ENCODE measurements at regions not wholly inside any gene's neighbourhood (a gene's known extent, or its start where the extent isn't known, plus 50 kb on each side); places are given as distances from the start of the nearest gene placed in this dataset.

DNA sequence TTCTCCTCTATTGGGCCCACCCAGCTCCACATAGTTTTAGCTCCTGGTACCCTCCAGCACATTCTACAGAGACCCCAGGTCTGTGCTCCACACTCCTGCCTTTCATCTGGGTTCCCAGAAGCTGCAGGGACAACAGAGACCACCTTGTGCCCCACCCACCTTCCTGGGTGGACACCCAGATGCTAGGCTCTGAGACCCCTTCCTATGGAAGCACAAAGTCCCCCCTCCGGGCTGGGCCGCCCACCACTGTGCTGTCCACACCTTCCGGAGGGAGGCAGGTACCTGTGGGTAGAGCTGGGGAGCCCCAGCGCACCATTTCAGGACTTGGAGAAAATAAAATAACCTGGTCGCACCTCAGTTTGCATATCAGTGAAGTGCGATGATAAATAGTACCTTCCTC is 224.9 kb upstream of the FOXF1 start:
- POLR2A ChIA-PET = no interaction called here
- peaks cover 60 to 63% of the 10 kb centered on the region in 2 experiments for H3K27me3 ChIP-seq (ENCODE audit: control insufficient read depth in 2 of 2, insufficient read depth in 2 of 2, low read length in 2 of 2)
- CTCF ChIA-PET = interaction anchor here (1.4 kb wide), 1 partner anchor 33 kb away, joined by 7 read pairs; no protein-coding TSS in a partner anchor

More for the DNA sequence above, 224.9 kb upstream of the FOXF1 start:
- Histone ChIP-seq H3K4me3 (replicated peaks in 1 of 3; ENCODE audit: insufficient read depth in 1 of 3, low read depth in 1 of 3, low read length in 3 of 3) (no peak overlapping the region), H3K4me2 (ENCODE audit: insufficient read depth, low read length) (no peak overlapping the region), H3K9ac (replicated peaks; ENCODE audit: extremely low read depth, insufficient read depth, low read length) (no peak overlapping the region), H3K27ac (ENCODE audit: insufficient read depth, low read depth, low read length) (no peak overlapping the region), H3K79me2 (ENCODE audit: control insufficient read depth, insufficient read depth, low read length) (no peaks in the 10 kb centered on the region), H3K36me3 (ENCODE audit: control insufficient read depth in 2 of 2, extremely low read depth in 1 of 2, insufficient read depth in 2 of 2, low read length in 2 of 2) (no peaks in the 10 kb centered on the region), H3K9me3 (replicated peaks; ENCODE audit: control insufficient read depth, insufficient read depth, low read length) (no peaks in the 10 kb centered on the region), H3K4me1 (ENCODE audit: control insufficient read depth, extremely low read depth, insufficient read depth, low read length) (no peaks in the 10 kb centered on the region), H3K9me1 (replicated peaks; ENCODE audit: control insufficient read depth, extremely low read depth, insufficient read depth, low read length) (no peaks in the 10 kb centered on the region), H2AFZ (ENCODE audit: low read depth, low read length) (no peak overlapping the region), H4K20me1 (replicated peaks; ENCODE audit: control insufficient read depth, extremely low read depth, insufficient read depth, low read length) (no peaks in the 10 kb centered on the region)
- dilution Hi-C loops (cut with MboI; ENCODE audit: extremely low pct_ligation_motif_present, low sequenced_read_pairs) = no loop called here
- no TSS peak for BruUV-seq (replicated peaks)
- no peak for FAIRE-seq
- intact Hi-C loops (cut with micrococcal nuclease) = no loop called here
- DNase-seq (ENCODE audit: low read depth, low spot score) = no peak
- no peak for TF ChIP-seq MYC (IDR thresholded peaks at IDR 0.05; ENCODE audit: low read depth, low read length)
- no peak for TF ChIP-seq FOS (IDR thresholded peaks at IDR 0.05; ENCODE audit: borderline replicate concordance, insufficient read depth, low read length)
- TF ChIP-seq POLR2AphosphoS5 (IDR thresholded peaks at IDR 0.05; ENCODE audit: insufficient read depth, low read depth, low read length) = no peak
- no peak for TF ChIP-seq EZH2 (IDR thresholded peaks at IDR 0.05; ENCODE audit: borderline replicate concordance, low read depth, low read length, severe bottlenecking)
- no peak for TF ChIP-seq JUN (IDR thresholded peaks at IDR 0.05; ENCODE audit: borderline replicate concordance, insufficient read depth, insufficient read length, low read depth)
- TF ChIP-seq POLR2A (IDR thresholded peaks at IDR 0.05; ENCODE audit: low read depth, low read length) = no peak
- no peak for TF ChIP-seq CTCF (IDR thresholded peaks at IDR 0.05; ENCODE audit: extremely low read depth in 1 of 2, insufficient read depth in 1 of 2, low read depth in 1 of 2, low read length in 2 of 2)
- TF ChIP-seq GATA2 (IDR thresholded peaks at IDR 0.05; ENCODE audit: insufficient read depth, insufficient read length, low read depth, low read length) = no peak
- TF ChIP-seq MAX (IDR thresholded peaks at IDR 0.05; ENCODE audit: insufficient read depth, insufficient read length) = no peak

Measured in endothelial cell of umbilical vein (primary cell).